Superior temporal gyrus (tissue), 1 donor: ENCODE measurements at regions not wholly inside any gene's neighbourhood (a gene's known extent, or its start where the extent isn't known, plus 50 kb on each side); places are given as distances from the start of the nearest gene placed in this dataset.
"Not testable (repeated sequence)": the region's sequence is repeated elsewhere in the genome, so short reads cannot be mapped to it uniquely, and the experiment has no call there.

ENCODE experiments used
- DNase-seq: peaks from one replicate; pipeline ENCODE4 v3.0.0-alpha.2; 2016; ENCODE audit errors: extremely low spot score

DNA sequence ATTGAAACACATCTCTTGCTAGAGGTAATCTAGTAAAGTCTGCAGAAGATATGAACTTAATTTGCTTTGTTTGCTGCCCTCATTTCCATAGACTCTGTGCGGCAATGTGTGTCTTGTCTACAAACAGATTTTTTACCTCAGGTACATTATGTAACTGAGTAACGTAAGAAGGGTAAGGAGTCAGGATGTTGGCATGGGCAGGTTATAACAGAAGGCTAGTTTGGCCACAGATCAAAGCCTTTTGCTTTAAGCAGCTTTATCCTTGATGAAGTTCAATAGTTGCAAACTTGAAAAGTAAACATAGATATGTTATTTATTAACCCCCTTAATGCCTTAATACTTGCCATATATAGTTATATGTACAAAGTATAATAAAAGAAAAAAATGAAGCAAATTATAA lies 391.6 kb upstream of the FKBP1C start:
- DNase-seq, result no peak

DNA sequence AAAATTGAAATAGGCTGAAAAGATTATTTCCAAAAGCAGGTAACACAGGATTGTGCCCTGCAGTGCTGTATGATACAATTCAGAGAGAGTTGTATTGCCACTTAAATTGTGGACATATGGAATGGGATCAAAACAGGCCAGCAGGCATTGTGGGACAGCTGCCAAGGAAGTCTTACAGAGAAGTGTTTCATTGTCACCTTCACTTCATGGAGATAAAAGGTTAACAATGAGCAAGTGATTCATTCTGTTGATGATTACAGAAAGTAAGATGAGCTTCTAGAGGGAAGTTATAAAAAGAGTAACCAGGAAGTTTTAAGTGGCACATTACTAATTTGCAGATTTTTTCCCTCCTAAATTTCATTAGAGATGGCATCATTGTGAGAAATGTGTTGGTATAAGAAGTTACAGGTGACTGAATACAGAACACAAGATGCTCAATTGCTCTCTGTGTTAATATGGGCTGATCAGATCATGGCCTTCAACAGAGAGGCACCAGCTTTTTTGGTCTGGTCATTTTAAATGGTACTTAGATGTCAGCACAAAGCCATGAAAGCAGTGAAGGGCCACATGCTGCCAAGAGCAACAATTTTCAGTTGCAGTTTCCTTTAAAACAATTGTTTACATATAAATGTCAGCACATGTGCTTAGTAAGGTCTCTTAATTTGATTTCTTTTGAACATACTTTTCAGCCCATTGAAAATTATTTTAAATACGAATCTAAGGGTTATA lies 402.5 kb upstream of the FKBP1C start:
- DNase-seq, result no peak

DNA sequence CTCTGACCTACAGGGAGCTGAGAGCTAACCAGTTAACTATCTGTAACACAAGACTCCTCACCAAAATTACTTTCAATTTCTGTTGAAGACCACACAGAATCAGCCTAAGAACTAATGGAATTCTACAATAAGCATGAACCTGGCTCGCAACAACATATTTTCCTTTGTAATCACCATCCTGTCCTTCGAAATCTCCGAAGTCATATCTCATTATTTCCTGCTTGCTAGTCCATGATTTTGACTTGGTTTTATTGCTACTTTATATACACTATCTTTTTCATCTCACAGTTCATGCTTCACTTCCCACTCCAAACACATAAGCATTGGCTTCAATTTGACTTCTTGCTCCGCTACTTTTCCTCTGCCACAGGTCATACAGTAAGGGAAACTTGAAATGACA lies 405.8 kb upstream of the FKBP1C start:
- DNase-seq, result no peak

DNA sequence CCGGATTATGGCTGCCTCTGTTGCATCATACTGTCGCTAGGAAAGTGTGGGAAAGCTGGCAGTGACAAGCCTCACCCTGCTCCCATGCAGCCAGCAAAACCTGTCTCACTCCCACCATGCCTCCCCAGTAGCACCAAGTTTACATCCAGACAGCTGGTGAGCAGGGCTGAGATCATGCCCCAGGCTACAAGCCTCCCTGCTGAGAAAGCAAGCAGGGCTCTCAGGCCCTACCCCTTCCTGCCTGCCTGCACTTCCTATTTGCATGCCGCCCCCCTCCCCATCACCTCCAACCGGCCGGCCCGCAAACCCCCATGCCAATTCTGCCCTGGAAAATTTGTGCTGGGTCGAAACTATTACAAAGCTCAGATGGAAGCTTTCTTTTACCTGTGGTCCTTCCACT lies 408.2 kb upstream of the FKBP1C start:
- no peak for DNase-seq

DNA sequence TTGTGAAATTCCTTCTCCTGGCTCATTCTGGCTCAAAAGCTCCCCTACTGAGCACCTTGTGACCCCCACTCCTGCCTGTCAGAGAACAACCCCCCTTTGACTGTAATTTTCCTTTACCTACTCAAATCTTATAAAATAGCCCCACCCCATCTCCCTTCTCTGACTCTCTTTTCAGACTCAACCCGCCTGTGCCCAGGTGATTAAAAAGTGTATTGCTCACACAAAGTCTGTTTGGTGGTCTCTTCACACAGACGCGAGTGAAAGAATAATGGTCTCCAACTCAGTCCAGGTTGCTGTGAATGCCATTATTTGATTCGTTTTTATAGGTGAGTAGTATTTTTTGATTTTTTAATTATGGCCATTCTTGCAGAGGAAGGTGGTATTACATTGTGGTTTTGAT lies 414.1 kb upstream of the FKBP1C start:
- no peak for DNase-seq

DNA sequence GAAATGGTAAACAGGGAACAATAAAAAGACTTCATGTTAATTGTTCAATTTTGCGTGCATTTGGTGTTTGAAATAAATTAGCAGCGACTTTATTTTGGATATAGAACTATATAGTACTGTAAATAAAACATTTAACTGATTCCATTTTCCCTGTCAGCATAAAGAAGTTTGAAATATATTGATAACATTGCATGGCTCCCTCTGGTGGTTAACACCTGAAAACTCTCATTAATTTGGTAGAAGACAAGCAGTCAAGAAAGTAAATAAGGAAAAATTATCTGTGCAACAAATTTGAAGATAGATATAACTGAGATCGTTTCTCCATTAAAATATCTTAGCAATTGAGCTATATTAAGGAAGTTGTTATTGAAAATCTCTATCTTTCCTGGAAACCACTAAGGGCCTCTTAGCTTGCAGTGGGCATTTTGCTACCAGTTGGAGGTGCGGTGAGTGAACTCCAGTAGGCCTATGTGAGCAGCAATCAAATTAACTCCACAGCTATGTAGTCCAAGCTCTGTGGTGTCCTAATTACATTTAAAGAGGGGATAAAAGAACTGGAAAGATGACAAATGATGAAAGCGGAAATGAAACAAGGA lies 435.7 kb upstream of the FKBP1C start:
- DNase-seq, result peak; percentile 84

DNA sequence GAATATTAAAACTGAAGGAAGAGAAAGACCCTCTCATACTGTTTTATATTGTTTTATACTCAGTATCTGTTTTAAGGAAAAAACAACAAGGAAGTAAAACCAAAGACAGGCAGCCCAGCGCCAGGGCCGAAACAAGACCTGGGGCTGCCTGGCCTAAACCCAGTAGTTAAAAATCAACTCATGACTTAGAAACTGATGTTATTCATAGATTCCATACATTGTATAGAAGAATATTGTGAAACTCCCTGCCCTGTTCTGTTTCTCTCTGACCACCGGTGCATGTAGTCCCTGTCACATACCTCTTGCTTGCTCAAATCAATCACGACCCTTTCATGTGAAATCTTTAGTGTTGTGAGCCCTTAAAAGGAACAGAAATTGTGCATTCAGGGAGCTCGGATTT lies 445.1 kb upstream of the FKBP1C start:
- not testable (repeated sequence) for DNase-seq

DNA sequence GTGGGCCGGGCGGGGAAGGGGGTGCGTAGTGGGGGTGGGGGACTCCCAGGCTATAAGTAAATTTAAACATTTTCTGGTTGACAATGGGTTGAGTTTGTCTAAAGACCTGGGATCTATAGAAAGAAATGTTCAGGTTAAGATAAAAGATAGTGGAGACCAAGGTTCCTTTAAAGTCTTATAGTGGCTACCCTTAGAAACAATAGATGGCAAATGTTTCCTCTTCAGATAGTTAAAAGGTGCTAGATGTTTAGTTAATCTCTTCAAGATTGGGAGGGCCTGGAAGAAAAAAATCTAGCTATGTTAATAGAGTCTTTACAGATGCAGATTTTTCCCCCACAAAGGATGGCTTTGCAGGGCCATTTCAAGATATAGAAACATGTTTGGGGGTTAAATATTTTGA lies 446.4 kb upstream of the FKBP1C start:
- no peak for DNase-seq

DNA sequence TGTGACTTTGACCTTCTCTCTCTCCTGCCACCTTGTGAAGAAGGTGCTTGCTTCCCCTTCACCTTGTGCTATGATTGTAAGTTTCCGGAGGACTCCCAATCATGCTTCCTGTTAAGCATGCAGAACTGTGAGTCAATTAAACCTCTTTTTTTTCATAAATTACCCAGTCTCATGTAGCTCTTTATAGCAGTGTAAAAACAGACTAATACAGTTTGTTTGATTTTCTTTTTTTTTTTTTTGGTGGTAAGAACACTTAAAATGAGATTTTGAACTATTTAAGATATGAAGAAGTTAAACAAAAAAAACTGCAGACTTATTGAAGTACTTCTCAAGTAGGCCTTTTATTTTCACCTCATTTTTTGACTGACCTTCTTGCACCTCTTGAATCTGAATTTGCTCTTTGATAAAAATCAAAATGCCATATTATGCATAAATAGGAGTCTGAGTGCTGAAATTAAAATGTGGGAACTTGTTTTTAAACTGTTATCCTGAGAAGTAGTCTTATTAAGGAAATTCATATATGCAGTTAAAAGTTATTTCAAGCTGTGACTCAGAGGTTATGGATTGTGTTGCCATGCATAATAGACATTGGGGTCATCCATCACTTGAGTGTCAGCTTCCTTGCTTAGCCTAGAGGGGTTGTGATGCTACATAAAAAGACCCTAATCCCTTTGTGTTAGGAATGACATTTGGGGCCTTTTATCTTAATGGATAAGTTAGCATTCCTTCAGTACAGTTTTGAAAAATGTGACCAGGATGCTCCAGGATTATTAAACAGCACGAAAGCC lies 447.9 kb upstream of the FKBP1C start:
- DNase-seq, result no peak

DNA sequence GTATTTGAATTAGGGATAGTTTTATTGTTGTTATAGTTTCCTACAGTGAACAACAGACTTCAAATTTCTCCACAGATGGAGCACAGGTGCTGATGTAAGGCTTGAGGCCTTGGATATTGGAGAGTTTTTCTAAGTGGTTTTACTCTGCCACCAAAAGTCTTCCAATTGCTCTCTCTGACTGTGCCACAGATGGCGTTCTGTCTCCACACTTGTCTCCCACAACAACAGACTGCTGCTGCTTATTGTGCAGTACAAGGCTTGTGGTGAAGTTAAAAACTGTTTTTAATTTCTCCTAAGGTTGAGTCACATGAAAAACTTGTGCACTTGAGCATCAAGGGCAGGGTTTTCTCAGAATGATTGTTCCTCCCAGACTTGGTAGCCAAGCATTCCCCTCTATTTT lies 460.9 kb upstream of the KHDRBS2 start:
- peak; percentile 75 for DNase-seq

DNA sequence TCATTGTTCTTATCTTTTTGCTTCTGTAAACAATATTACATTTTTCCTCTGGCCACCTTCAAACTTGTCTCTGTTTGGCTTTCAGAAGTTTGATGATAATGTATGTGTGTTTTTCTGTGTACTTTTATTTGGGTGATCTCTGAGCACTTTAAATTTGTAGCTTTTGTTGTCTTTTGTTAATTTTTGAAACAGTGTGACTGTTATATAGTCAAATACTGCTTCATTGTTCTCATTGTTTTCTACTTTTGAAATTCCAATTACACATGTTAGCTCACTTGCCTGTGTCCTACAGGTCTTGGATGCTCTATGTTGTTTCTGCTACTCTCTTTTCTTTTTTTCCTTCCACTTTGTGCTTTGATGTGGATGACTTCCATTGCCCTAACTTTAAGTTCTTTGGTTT lies 460.1 kb upstream of the KHDRBS2 start:
- peak; percentile 64 for DNase-seq

DNA sequence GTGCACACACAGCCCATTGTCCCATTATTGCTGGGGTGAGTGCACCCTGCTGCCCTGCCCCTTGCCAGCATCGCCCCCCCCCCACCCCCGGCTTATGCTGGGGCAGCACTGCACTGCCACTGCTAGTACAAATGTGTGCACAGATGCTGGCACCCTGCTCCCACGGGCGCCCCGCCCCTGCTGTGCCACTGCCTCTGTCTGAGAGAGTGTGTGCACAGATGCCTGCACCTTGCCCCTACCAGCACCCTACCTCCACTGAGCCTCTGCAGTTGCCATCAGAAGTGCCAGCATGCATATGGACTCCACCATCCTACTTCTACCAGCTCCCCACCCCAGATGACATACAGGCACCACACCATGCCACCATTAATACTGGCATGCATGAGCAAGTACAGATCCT lies 454.6 kb upstream of the KHDRBS2 start:
- DNase-seq, result no peak

DNA sequence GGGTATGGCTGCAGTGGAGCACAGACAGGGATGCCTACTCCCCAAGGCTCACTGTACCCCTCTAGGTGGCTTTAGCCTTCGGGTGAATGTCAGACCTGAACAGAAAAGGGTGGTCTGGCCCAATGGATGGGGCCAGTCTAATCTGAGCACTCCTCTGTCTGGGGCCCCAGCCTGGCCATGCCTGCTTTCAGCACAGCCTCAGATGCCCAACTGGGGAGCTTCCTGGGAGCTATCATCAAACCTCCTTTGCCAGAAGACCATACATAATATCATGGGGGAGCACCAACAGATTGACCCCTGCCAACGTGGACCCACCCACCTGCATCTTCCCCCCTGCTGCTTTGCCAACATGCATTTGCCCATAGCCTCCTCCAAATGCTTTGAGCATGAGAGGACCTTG lies 454.1 kb upstream of the KHDRBS2 start:
- DNase-seq, result no peak

DNA sequence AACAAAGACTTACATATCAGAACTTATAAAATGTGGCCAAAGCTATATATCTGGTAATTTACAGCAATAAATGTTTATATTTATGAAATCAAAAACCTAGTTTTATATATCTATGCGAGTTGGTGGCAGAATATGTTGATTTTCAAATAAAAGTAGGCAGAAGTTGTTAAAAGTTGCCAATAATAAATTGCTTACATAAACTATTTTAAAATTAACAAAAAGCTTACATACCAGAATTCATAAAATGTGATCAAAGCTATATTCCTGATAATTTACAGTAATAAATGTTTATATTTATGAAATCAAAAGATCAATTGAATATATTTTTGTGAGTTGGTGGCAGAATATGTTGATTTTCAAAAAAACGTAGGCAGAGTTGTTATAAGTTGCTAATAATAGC lies 451.8 kb upstream of the KHDRBS2 start:
- DNase-seq, result no peak

DNA sequence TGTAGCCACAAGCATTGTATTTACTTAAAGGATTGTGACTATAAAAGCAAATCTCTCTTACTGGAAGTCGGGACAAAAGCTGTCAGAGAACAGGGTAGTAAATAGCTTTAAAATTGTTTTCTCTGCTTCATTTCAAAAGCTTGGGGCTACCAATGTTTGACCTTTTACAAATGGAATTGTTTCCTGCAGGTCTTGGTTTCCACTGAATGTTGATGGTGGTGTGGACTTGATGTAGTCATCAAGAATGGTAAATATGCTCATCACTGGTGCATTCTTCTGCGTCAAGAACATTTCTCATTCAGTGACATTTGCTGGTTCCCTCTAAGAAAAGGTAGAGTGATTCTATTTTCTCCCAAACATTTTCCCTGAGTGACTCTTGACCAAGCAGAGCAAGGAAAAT lies 435.4 kb upstream of the KHDRBS2 start:
- no peak for DNase-seq

DNA sequence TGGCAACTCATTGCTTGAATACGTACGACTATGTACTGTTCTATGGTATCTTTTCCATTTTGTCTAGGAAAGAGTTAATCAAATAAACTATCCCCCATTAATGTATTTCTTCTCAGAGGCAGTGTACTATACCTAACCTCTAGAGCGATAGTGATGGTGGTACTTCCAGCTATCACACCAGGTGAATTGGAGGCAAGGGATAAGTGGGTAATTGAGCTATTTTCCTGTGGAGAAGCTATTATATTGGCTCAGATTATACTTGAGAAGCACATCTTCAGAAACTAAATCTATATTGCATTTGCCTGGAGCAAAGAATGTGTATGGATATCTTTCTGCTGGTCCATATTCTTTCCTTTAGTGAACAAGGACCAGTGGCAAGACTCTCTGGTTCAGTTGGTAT lies 430.7 kb upstream of the KHDRBS2 start:
- no peak for DNase-seq

DNA sequence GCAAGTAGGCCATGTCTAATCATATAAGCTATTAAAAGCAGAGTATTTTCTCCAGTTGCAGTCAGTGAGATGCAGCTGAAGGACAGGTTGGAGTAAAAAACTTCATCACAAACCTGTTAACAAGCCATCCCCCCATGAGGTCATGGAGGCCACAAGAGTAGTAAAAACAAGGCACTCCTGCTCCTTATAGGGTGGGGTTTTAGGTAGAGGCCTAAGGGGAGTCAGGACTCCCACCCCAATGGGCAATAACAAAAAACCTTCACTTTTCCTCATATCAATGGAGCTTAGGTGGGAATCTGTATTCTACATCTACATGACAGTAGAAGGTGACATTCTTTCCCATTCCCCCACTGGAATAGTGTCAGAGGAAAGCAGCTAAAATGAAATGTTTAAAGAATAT lies 428.1 kb upstream of the KHDRBS2 start:
- DNase-seq, result no peak

DNA sequence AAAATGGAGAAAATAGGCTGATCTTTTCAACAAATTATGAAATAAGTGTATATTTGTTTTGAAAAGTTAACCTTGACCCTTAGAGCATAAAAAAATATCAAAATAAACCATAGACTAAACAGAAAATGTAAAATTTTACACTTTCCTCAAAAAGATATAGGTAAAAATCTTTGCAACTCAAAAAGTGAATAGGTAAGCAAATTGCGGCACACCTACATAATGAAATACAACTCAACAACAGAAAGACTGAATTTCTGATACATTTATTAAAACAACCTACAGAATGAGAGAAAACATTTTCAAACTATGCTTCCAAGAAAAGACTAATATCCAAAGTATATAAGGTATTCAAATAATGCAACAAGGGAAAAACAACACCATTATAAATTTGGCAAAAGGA lies 425.7 kb upstream of the KHDRBS2 start:
- no peak for DNase-seq

DNA sequence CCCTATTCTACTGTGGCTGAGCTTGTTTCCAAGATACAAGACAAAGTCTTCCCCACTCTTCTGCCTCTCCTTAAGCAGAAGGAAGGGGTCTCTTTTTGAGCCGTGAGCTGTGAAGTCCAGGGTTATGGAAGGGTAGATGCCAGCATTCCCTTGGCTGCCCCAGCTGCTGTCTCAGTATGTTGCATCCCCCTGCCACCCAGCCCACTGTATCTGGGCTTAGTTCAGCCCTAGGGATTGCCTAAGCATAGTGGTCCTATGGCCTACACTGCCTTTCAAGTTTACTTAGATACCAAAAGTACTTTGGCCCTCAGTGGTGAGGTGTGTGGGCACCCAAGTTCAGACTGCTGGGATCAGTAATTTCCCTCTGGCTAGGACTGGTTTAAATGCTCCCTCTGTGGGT lies 421.9 kb upstream of the KHDRBS2 start:
- no peak for DNase-seq

DNA sequence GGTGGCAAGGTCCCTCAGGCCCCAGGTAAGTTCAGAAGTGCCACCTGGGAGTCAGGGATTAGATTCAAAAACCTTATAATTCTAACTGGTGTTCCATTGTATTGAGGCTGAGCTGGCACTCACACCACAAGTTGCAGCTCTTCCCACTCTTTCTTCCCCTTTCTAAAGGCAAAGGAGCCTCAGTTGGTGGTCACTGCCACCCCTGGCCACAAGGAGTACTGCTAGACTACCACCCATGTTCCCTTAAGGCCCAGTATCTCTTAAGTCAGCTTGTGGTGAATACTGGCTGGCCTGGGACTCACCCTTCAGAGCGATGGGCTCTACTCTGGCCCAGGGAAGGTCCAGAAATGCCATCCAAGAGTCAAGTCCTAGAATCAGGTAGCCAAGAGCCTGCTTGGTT lies 421.1 kb upstream of the KHDRBS2 start:
- DNase-seq, result no peak

DNA sequence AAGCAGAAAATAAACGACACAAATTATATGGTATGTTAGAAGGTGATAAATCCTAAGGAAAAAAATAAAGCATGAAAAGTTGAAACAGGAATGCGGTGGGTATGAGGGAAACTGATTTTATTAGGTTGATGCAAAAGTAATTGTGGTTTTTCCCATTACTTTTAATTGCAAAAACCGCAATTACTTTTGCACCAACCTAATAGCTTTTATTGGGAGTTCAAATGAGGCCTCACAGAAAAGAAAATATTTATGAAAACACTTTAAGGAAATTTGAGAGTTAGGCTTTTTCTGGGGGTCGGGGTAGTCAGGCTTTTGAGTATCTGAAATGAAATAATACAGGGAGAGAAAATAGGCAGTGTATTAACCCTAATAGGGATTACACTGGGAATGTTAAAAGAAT lies 397.0 kb upstream of the KHDRBS2 start:
- DNase-seq, result no peak

DNA sequence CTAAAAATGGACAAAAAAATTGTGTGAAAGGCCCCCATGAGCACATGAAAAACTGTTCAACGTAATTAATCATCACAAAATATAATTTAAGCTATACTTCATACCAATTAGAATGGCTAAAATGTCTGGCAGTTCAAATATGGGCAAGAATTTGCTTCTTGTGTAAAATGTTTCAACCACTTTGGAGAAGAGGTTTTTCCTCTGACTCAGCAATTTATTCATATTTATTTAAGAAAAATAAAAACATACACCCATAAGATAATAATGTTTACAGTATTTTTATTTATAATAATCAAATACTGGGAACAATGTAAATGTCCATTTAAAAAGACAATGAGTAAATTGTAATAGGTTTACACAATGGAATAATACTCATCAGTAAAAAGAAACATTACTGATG lies 395.1 kb upstream of the KHDRBS2 start:
- DNase-seq, result no peak

DNA sequence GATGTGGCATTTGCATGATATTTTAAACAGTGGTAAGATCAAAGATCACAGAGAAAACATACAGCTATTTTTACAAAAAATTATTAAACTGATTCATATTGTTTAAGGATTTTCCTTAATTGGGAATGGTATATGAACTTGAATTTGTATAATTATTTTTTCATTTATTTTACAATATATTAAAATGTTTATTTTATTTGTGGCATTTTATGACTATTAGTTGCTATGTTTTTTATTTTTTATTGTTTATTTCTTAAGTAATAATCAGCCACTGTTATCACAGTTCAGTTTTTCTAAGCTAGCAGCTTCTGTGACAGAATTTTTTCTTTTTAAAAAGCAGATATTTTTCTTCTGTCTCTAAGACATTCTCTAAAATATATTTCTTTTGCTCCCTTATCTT lies 387.0 kb upstream of the KHDRBS2 start:
- no peak for DNase-seq
